Nephron (organoid): ENCODE measurements at regions not wholly inside any gene's neighbourhood (a gene's known extent, or its start where the extent isn't known, plus 50 kb on each side); places are given as distances from the start of the nearest gene placed in this dataset.
A peak's percentile ranks its signal among the peaks of the same experiment; 100 is the strongest.

Experiments used
- H3K27ac Mint-ChIP-seq, 3 experiments: 2 replicates each; pipeline ENCODE4 v1.8.0; 2020; ENCODE audit warnings: mixed read lengths in 3 of 3, mild to moderate bottlenecking in 2 of 3, moderate library complexity in 1 of 3
- H3K27me3 Mint-ChIP-seq: 2 replicates; pipeline ENCODE4 v1.8.0; 2021; ENCODE audit warnings: low read depth, mild to moderate bottlenecking, moderate library complexity, mixed read lengths
- H3K36me3 Mint-ChIP-seq: 2 replicates; pipeline ENCODE4 v1.8.0; 2020; ENCODE audit warnings: low read depth, mixed read lengths
- H3K4me1 Mint-ChIP-seq: 2 replicates; pipeline ENCODE4 v1.8.0; 2020; ENCODE audit warnings: mixed read lengths
- H3K4me3 Mint-ChIP-seq, 3 experiments: 2 replicates each; pipeline ENCODE4 v1.8.0; 2020; ENCODE audit warnings: mild to moderate bottlenecking in 3 of 3, mixed read lengths in 3 of 3, moderate library complexity in 2 of 3
- H3K9me3 Mint-ChIP-seq: 2 replicates; pipeline ENCODE4 v1.8.0; 2020; ENCODE audit warnings: mixed read lengths
- TF ChIP-seq, protein P1 (sequence below), 3 experiments: fragments of 200-600 bp; sonication (generic); IDR thresholded peaks; one replicate each; pipeline ENCODE4 v1.5.0; 2021; ENCODE audit warnings: antibody characterized with exemption in 3 of 3; ENCODE audit not compliant: unreplicated experiment in 3 of 3

DNA sequence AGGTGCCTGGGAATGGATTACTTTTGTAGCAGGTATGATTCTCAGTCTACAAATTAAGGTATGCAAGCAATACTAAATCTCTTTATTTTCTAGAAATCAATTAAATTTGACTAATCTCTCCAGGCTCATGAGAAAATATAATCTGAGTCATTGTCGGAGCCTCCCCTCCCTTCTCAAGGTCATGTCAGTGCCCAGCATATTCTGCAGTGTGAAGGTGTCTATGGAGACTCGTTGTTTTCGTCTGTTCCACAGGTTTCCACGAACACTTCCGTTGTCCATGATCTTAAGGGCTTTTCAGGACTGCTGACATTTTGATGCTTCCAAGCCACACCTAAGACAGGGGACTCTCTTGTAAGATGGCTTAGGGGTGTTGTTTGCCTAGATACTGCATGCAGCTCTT is 56.6 kb upstream of the SCOC start:
- TF ChIP-seq, protein P1, sequence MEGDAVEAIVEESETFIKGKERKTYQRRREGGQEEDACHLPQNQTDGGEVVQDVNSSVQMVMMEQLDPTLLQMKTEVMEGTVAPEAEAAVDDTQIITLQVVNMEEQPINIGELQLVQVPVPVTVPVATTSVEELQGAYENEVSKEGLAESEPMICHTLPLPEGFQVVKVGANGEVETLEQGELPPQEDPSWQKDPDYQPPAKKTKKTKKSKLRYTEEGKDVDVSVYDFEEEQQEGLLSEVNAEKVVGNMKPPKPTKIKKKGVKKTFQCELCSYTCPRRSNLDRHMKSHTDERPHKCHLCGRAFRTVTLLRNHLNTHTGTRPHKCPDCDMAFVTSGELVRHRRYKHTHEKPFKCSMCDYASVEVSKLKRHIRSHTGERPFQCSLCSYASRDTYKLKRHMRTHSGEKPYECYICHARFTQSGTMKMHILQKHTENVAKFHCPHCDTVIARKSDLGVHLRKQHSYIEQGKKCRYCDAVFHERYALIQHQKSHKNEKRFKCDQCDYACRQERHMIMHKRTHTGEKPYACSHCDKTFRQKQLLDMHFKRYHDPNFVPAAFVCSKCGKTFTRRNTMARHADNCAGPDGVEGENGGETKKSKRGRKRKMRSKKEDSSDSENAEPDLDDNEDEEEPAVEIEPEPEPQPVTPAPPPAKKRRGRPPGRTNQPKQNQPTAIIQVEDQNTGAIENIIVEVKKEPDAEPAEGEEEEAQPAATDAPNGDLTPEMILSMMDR (IDR thresholded peaks at IDR 0.05; ENCODE audit: unreplicated experiment in 3 of 3) = no peak
- Mint-ChIP-seq H3K4me1 (peaks cover 11% of the 10 kb centered on the region), H3K4me3 (no peak overlapping the region), H3K27ac (peak overlapping the region in 1 of 3 experiments; percentile 59), H3K27me3 (no peaks in the 10 kb centered on the region), H3K36me3 (no peaks in the 10 kb centered on the region), H3K9me3 (peaks cover 13% of the 10 kb centered on the region)

DNA sequence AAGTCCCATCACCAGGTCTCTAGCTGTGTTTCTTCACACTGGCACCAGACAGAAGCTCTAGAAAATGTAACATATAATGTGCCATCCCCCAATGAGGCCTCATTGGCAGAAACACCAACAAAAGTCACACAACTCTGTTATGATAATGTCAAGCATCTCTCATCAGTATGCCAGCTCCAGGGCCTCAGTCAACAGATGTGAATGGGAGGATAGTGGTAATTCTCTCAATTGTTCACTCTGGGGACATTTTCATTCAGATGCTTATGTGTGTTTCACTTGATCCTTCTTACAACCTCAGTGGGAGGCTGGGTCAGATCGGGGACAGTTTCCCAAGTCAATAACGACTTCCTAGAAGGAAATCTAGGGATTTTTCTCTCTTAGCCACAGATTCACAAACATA is 57.5 kb upstream of the SCOC start:
- peaks cover 8% of the 10 kb centered on the region for H3K9me3 Mint-ChIP-seq
- no peaks in the 10 kb centered on the region for H3K27me3 Mint-ChIP-seq
- H3K27ac Mint-ChIP-seq = no peak overlapping the region
- H3K4me3 Mint-ChIP-seq = no peak overlapping the region
- no peaks in the 10 kb centered on the region for H3K36me3 Mint-ChIP-seq
- TF ChIP-seq, protein P1 (IDR thresholded peaks at IDR 0.05; ENCODE audit: unreplicated experiment in 3 of 3) = no peak
- peaks cover 11% of the 10 kb centered on the region for H3K4me1 Mint-ChIP-seq

DNA sequence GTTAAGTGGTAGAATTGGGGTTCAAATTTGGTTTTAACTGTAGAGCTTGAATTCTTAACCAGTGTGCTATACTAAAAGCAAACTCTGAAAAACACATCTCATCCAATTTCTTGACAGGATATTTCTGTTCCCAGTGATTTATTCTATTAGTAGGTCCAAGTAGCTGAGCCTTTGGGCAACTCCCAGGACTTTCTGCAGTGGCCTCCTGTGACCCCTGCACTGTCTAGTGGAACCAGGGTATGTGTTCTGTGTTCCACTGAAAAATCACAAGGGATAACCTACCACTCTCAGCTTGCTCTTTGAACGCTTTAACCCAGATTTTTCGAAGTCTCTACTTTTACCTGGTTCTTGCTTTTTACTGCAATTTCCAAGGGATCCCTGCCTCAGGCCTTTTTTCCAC is 58.0 kb upstream of the SCOC start:
- Mint-ChIP-seq H3K9me3 (peaks cover 6% of the 10 kb centered on the region), H3K4me3 (no peak overlapping the region), H3K27me3 (peaks cover 3% of the 10 kb centered on the region), H3K4me1 (peaks cover 11% of the 10 kb centered on the region), H3K36me3 (no peaks in the 10 kb centered on the region), H3K27ac (no peak overlapping the region)
- TF ChIP-seq, protein P1 (IDR thresholded peaks at IDR 0.05; ENCODE audit: unreplicated experiment in 3 of 3) = no peak

DNA sequence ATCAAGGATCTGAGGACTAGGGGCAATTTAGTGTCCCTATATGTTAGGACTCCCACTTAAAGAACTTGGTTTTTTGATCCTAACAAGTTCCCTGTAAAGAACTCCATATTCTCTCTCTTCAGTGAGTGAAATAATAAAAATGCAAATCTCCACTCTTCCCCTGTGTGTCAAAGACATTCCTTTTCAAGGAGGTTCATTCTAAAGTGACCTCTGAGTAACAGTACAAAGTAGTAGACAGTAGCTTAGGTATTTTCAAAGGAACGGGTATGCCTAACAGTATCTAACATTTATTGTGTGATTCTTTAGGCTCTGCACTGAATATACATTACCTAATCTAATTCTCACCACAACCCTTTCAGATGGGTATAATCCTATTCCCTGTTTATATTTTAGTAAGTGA is 58.4 kb upstream of the SCOC start:
- no peak overlapping the region for H3K4me3 Mint-ChIP-seq
- peaks cover 6% of the 10 kb centered on the region for H3K9me3 Mint-ChIP-seq
- H3K27ac Mint-ChIP-seq = no peak overlapping the region
- TF ChIP-seq, protein P1 (IDR thresholded peaks at IDR 0.05; ENCODE audit: unreplicated experiment in 3 of 3) = no peak
- peaks cover 11% of the 10 kb centered on the region for H3K4me1 Mint-ChIP-seq
- H3K36me3 Mint-ChIP-seq = no peaks in the 10 kb centered on the region
- peaks cover 3% of the 10 kb centered on the region for H3K27me3 Mint-ChIP-seq

DNA sequence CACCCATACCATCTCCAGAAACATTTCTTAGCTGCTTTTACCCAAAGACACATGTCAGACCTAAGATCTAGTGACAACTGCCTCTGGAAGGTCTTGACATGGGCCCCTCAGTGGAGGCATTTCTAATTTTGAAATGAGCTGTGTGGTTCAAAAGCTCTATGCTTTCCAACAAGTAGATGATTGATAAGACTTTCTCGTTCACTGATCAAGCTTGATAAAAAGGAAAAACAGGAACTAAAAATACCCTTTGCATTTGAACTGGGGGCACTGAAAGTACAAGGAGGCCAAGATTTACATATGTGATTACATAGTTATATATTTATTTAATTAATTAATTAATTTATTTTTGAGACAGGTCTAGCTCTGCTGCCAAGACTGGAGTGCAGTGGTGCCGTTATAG is 61.3 kb upstream of the SCOC start:
- peaks cover 3% of the 10 kb centered on the region for H3K27me3 Mint-ChIP-seq
- H3K36me3 Mint-ChIP-seq = no peaks in the 10 kb centered on the region
- H3K4me1 Mint-ChIP-seq = peaks cover 11% of the 10 kb centered on the region
- no peak overlapping the region for H3K4me3 Mint-ChIP-seq
- H3K27ac Mint-ChIP-seq = peak overlapping the region in 1 of 3 experiments; percentile 23
- no peaks in the 10 kb centered on the region for H3K9me3 Mint-ChIP-seq
- TF ChIP-seq, protein P1 (IDR thresholded peaks at IDR 0.05; ENCODE audit: unreplicated experiment in 3 of 3) = no peak

DNA sequence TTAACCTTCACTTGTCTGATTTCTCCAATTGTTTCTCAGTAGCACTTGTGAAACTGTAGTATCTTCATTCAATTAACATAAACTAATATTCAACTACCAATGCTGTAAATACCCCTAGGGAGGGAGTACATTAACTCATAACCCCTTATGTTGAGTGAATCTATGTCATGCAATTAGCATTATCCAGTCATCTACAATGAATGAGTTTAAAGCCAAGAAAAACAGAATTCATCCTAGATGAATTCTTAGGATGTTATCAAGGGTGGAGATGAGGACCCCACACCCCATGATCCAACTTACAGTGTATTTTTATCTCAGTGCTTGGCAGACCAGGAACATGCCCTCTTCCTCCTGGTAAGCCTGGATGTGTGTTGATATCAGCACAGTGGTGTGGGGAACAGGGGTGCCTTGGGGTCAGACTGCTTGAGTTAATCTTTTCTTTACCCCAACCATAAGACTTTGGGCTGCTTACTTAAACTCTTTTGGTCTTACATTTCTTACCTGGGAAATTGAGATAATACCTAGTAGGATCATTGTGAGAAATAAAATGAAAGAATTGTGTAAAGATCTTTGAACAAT is 62.1 kb upstream of the SCOC start:
- Mint-ChIP-seq H3K36me3 (no peaks in the 10 kb centered on the region), H3K4me3 (no peak overlapping the region), H3K27me3 (peaks cover 3% of the 10 kb centered on the region), H3K9me3 (no peaks in the 10 kb centered on the region), H3K4me1 (peaks cover 11% of the 10 kb centered on the region), H3K27ac (no peak overlapping the region)
- TF ChIP-seq, protein P1 (IDR thresholded peaks at IDR 0.05; ENCODE audit: unreplicated experiment in 3 of 3) = no peak
